AG04450 (cell line): ENCODE measurements at regions not wholly inside any gene's neighbourhood (a gene's known extent, or its start where the extent isn't known, plus 50 kb on each side); places are given as distances from the start of the nearest gene placed in this dataset.

Experiments
- CTCF ChIA-PET: fragments of 300-600, 350-600 bp; formaldehyde crosslinking; extraction: SDS; loops from one replicate; lab custom pipeline; 2022; ENCODE audit warnings: antibody characterized with exemption, inconsistent platforms; lab: Charles Lee
- POLR2A ChIA-PET: fragments of 350-600 bp; formaldehyde crosslinking; extraction: SDS; loops from one replicate; lab custom pipeline; 2021; ENCODE audit warnings: antibody characterized with exemption, inconsistent platforms; lab: Yijun Ruan, JAX
- DNase-seq: peaks from one replicate; pipeline ENCODE4 v3.0.0-alpha.2; 2011; ENCODE audit warnings: low read depth, low spot score
- H3K27ac ChIP-seq: one replicate; pipeline ENCODE4 v1.5.1; 2012; ENCODE audit warnings: low read depth, low read length, control low read depth
- H3K27me3 ChIP-seq: one replicate; pipeline ENCODE4 v1.6.0; 2012; ENCODE audit warnings: low read length; ENCODE audit not compliant: control insufficient read depth, insufficient read depth
- H3K4me3 ChIP-seq: 2 replicates; pipeline ENCODE4 v1.5.1; 2011; ENCODE audit warnings: mild to moderate bottlenecking, low read depth, low read length, control low read depth
- H3K9me3 ChIP-seq: 2 replicates; pipeline ENCODE4 v1.5.1; 2012; ENCODE audit warnings: low read length; ENCODE audit not compliant: control insufficient read depth, insufficient read depth
- TF ChIP-seq, protein P1 (sequence below): IDR thresholded peaks from 2 replicates; pipeline ENCODE4 v1.5.1; 2011; ENCODE audit warnings: low read depth, low read length, control low read depth, inconsistent platforms

DNA sequence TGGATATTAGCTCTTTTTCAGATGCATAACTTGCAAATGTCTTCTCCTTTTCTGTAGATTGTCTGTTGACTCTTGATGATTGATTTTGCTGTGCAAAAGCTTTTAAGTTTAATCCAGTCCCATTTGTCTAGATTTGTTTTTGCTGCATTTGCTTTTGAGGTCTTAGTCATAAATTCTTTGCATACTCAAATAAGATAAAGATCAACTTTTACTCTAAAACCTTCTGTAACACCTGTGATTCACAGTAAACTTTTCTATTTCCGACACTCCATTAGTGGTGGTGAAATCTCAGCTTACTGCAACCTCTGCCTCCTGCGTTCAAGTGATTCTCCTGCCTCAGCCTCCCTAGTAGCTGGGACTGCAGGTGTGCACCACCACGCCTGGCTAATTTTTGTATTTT lies 239.0 kb upstream of the ST8SIA4 start:
- ChIA-PET CTCF (no interaction called here), POLR2A (no interaction called here)
- TF ChIP-seq, protein P1, sequence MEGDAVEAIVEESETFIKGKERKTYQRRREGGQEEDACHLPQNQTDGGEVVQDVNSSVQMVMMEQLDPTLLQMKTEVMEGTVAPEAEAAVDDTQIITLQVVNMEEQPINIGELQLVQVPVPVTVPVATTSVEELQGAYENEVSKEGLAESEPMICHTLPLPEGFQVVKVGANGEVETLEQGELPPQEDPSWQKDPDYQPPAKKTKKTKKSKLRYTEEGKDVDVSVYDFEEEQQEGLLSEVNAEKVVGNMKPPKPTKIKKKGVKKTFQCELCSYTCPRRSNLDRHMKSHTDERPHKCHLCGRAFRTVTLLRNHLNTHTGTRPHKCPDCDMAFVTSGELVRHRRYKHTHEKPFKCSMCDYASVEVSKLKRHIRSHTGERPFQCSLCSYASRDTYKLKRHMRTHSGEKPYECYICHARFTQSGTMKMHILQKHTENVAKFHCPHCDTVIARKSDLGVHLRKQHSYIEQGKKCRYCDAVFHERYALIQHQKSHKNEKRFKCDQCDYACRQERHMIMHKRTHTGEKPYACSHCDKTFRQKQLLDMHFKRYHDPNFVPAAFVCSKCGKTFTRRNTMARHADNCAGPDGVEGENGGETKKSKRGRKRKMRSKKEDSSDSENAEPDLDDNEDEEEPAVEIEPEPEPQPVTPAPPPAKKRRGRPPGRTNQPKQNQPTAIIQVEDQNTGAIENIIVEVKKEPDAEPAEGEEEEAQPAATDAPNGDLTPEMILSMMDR: no peak
- H3K27ac ChIP-seq: no peak overlapping the region
- H3K27me3 ChIP-seq: no peaks in the 10 kb centered on the region
- no peak for DNase-seq
- H3K4me3 ChIP-seq: no peak overlapping the region
- H3K9me3 ChIP-seq: no peaks in the 10 kb centered on the region

DNA sequence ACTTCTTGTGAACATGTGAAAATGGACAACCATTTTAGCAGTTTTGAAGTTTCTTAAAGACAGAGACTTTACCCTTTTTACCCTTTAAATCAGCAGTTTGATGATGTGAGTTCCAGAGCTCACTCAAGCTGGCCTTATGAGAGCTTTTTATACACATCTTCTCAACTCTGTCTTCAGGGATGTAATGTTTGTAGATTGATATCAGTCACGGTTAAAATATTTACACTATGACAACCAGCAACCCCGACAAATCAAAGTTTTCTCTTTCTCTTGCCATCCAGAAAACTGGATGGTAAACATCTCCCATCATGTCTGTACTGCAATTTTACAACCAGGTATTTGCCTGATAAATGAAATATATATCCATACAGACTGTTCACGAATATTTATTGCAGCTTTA lies 233.4 kb upstream of the ST8SIA4 start:
- CTCF ChIA-PET: no interaction called here
- POLR2A ChIA-PET: no interaction called here
- Histone ChIP-seq H3K27me3 (no peaks in the 10 kb centered on the region), H3K4me3 (no peak overlapping the region), H3K27ac (no peak overlapping the region), H3K9me3 (no peaks in the 10 kb centered on the region)
- TF ChIP-seq, protein P1: no peak
- no peak for DNase-seq

DNA sequence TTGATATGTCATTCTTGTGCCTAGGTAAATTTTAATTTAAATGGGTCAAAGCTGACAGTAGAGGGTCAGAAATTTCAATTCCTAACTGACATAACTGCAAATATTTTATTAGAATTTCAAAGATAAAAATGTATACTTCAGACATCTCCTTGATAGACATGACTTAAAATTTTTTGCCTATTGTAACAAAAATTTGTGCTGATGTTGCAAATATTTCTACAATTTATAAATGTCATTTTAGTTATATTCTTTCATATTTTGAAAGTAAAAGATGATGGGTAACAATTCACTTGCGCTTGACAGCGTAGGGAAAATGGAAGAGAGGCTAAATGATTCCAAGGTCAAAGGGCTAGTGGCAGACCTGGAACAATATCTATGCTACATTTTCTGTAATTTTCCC lies 220.3 kb upstream of the ST8SIA4 start:
- TF ChIP-seq, protein P1: no peak
- Histone ChIP-seq H3K9me3 (no peaks in the 10 kb centered on the region), H3K27me3 (no peaks in the 10 kb centered on the region), H3K4me3 (no peak overlapping the region), H3K27ac (no peak overlapping the region)
- ChIA-PET POLR2A (no interaction called here), CTCF (no interaction called here)
- no peak for DNase-seq

DNA sequence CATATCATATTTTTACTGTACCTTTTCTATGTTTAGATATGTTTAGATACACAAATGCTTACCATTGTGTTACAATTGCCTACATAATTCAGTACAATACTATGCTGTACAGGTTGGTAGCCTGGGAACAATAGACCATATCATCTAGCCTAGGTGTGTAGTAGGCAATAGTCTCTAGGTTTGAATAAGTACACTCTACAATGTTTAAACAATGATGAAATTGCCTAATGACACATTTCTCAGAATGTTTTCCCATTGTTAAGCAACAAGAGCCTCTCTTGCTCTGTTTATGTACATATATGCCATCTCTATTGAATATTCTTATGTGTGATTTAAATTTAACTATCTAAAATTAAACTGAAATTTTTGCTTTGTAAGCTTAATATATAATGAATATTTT lies 209.6 kb upstream of the ST8SIA4 start:
- POLR2A ChIA-PET: no interaction called here
- Histone ChIP-seq H3K4me3 (no peak overlapping the region), H3K9me3 (no peaks in the 10 kb centered on the region), H3K27me3 (no peaks in the 10 kb centered on the region), H3K27ac (no peak overlapping the region)
- DNase-seq: no peak
- TF ChIP-seq, protein P1: no peak
- CTCF ChIA-PET: no interaction called here

DNA sequence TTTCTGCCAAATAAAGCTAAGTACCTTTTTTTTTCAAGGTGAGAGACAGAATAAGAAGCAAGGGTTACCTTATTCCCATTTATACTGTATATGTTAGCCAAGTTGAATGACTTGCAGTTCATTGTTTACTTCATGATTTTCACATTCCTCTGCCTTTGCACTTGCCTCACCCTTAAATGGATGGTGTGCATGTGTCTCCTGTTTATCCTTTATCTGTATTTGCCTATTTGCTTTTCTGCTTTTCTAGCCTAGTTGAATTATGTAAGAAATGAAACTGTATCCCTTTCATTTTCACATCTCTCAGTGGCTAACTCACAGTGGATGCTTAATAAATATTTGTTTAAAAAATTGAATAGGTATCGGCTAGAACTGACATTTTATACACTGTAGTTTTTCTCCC lies 200.8 kb upstream of the ST8SIA4 start:
- ChIA-PET CTCF (no interaction called here), POLR2A (no interaction called here)
- no peak overlapping the region for H3K27ac ChIP-seq
- TF ChIP-seq, protein P1: no peak
- no peak for DNase-seq
- no peaks in the 10 kb centered on the region for H3K27me3 ChIP-seq
- H3K9me3 ChIP-seq: no peaks in the 10 kb centered on the region
- H3K4me3 ChIP-seq: no peak overlapping the region
